LNCAP (cell line): ENCODE measurements at regions not wholly inside any gene's neighbourhood (a gene's known extent, or its start where the extent isn't known, plus 50 kb on each side); places are given as distances from the start of the nearest gene placed in this dataset.

Experiments
- CTCF ChIP-seq: fragments of 450-650 bp; IDR thresholded peaks from 2 replicates; pipeline ENCODE4 v1.5.1; 2017; ENCODE audit warnings: mild to moderate bottlenecking

GRCh38 chr13:50238922-50239321 is 223.7 kb downstream of the KCNRG start:
- TF ChIP-seq CTCF: no peak

- TF ChIP-seq CTCF: no peak
These were observed 226.2 kb downstream of the KCNRG start for GRCh38 chr13:50241479-50241878.

- no peak for TF ChIP-seq CTCF
These were observed 228.7 kb downstream of the KCNRG start for GRCh38 chr13:50243931-50244330.

GRCh38 chr13:50244355-50244712 is 229.1 kb downstream of the KCNRG start:
- TF ChIP-seq CTCF: no peak

- TF ChIP-seq CTCF: no peak
These were observed 229.7 kb downstream of the KCNRG start for GRCh38 chr13:50244713-50245574.

- TF ChIP-seq CTCF: no peak
These were observed 232.0 kb downstream of the KCNRG start for GRCh38 chr13:50247223-50247622.

- no peak for TF ChIP-seq CTCF
These were observed 233.4 kb downstream of the KCNRG start for GRCh38 chr13:50248516-50249143.
